ENCODE measurements at regions not wholly inside any gene's neighbourhood (a gene's known extent, or its start where the extent isn't known, plus 50 kb on each side); places are given as distances from the start of the nearest gene placed in this dataset.
A peak's percentile ranks its signal among the peaks of the same experiment; 100 is the strongest.
"Not testable (repeated sequence)": the region's sequence is repeated elsewhere in the genome, so short reads cannot be mapped to it uniquely, and the experiment has no call there.

- DNase-seq: no peak
Measured at GRCh38 chr2:116935097-116935814, 879.2 kb upstream of the DDX18 start.

GRCh38 chr2:116948258-116948657, 866.2 kb upstream of the DDX18 start:
- no peak for DNase-seq

GRCh38 chr2:116949249-116949648, 865.2 kb upstream of the DDX18 start:
- DNase-seq: no peak

- DNase-seq: peak; percentile 2 to 23
Measured at GRCh38 chr2:116952254-116952653, 862.2 kb upstream of the DDX18 start.

GRCh38 chr2:116955646-116956045, 858.8 kb upstream of the DDX18 start:
- no peak for DNase-seq

GRCh38 chr2:116975608-116976007, 838.9 kb upstream of the DDX18 start:
- no peak for DNase-seq

GRCh38 chr2:116979916-116980764, 834.4 kb upstream of the DDX18 start:
- DNase-seq: no peak

GRCh38 chr2:116987447-116987846, 827.0 kb upstream of the DDX18 start:
- DNase-seq: no peak

- DNase-seq: no peak
Measured at GRCh38 chr2:116988303-116988702, 826.2 kb upstream of the DDX18 start.

GRCh38 chr2:117019357-117019756, 795.1 kb upstream of the DDX18 start:
- DNase-seq: no peak

GRCh38 chr2:117027646-117028045, 786.8 kb upstream of the DDX18 start:
- DNase-seq: no peak

- DNase-seq: not testable (repeated sequence)
Measured at GRCh38 chr2:117028708-117029107, 785.8 kb upstream of the DDX18 start.

- DNase-seq: no peak
Measured at GRCh38 chr2:117055499-117056375, 758.8 kb upstream of the DDX18 start.

GRCh38 chr2:117056376-117056748, 758.1 kb upstream of the DDX18 start:
- DNase-seq: no peak

GRCh38 chr2:117057016-117057415, 757.5 kb upstream of the DDX18 start:
- DNase-seq: no peak

- peak; percentile 66 to 67 for DNase-seq
Measured at GRCh38 chr2:117058366-117058765, 756.1 kb upstream of the DDX18 start.

- no peak for DNase-seq
Measured at GRCh38 chr2:117064021-117064420, 750.5 kb upstream of the DDX18 start.

GRCh38 chr2:117065912-117066311, 748.6 kb upstream of the DDX18 start:
- no peak for DNase-seq

- no peak for DNase-seq
Measured at GRCh38 chr2:117067900-117068299, 746.6 kb upstream of the DDX18 start.

GRCh38 chr2:117068371-117068770, 746.1 kb upstream of the DDX18 start:
- no peak for DNase-seq

GRCh38 chr2:117071556-117072102, 742.9 kb upstream of the DDX18 start:
- DNase-seq: no peak

- no peak for DNase-seq
Measured at GRCh38 chr2:117074756-117075155, 739.7 kb upstream of the DDX18 start.

GRCh38 chr2:117085256-117085655, 729.2 kb upstream of the DDX18 start:
- no peak for DNase-seq

Measured in Kasumi-1 (cell line).